Fibroblast of mammary gland (primary cell): ENCODE measurements at regions not wholly inside any gene's neighbourhood (a gene's known extent, or its start where the extent isn't known, plus 50 kb on each side); places are given as distances from the start of the nearest gene placed in this dataset.
"Not testable (repeated sequence)": the region's sequence is repeated elsewhere in the genome, so short reads cannot be mapped to it uniquely, and the experiment has no call there.

Experiments
- DNase-seq: peaks from one replicate; pipeline ENCODE4 v3.0.0-alpha.2; 2010; ENCODE audit warnings: low read depth
- H3K4me3 ChIP-seq: 2 replicates; pipeline ENCODE4 v1.5.1; 2011; ENCODE audit warnings: low read depth, mild to moderate bottlenecking, low read length, moderate library complexity; ENCODE audit not compliant: control insufficient read depth
- CTCF ChIP-seq: conservative IDR thresholded peaks from 2 replicates; pipeline ENCODE4 v1.5.1; 2011; ENCODE audit warnings: low read depth, low read length, inconsistent platforms; ENCODE audit not compliant: control insufficient read depth, insufficient read depth

- H3K4me3 ChIP-seq, result no peak overlapping the region
- DNase-seq, result no peak
- no peak for TF ChIP-seq CTCF
Observed at GRCh38 chr2:195151711-195152110, 505.3 kb upstream of the SLC39A10 start.

- DNase-seq, result no peak
- no peak for TF ChIP-seq CTCF
- H3K4me3 ChIP-seq, result no peak overlapping the region
Observed at GRCh38 chr2:195150819-195151218, 506.2 kb upstream of the SLC39A10 start.

GRCh38 chr2:195148004-195148403 lies 509.0 kb upstream of the SLC39A10 start:
- DNase-seq, result no peak
- H3K4me3 ChIP-seq, result no peak overlapping the region
- no peak for TF ChIP-seq CTCF

GRCh38 chr2:195146761-195147541 lies 510.1 kb upstream of the SLC39A10 start:
- H3K4me3 ChIP-seq, result no peak overlapping the region
- no peak for DNase-seq
- no peak for TF ChIP-seq CTCF

GRCh38 chr2:195138435-195138834 lies 518.6 kb upstream of the SLC39A10 start:
- no peak for TF ChIP-seq CTCF
- DNase-seq, result no peak
- H3K4me3 ChIP-seq, result no peak overlapping the region

GRCh38 chr2:195125889-195126288 lies 531.1 kb upstream of the SLC39A10 start:
- H3K4me3 ChIP-seq, DNase-seq: not testable (repeated sequence)

GRCh38 chr2:195124391-195125079 lies 532.5 kb upstream of the SLC39A10 start:
- no peak overlapping the region for H3K4me3 ChIP-seq
- no peak for DNase-seq
- no peak for TF ChIP-seq CTCF
